ENCODE measurements at regions not wholly inside any gene's neighbourhood (a gene's known extent, or its start where the extent isn't known, plus 50 kb on each side); places are given as distances from the start of the nearest gene placed in this dataset.

DNA sequence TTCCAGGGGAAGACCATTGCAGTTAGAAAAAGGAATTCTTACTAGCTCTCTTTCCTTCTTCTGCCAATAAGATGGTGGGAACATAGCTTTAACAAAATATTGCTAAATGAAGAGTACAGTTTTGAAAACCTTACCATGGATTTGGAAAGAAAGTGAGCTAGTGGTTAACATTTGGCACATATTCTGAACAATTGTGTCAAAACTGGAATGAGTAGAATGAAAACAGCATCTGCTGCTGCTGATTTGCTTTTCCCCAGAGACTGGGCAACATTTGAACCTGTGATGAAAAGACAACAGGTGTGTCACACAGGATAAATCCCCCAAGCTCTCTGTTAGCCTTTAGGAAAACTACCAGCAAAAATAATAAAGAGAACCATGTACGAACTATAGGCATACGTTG lies 761.4 kb downstream of the KCNA4 start:
- TF ChIP-seq TAF1 (IDR thresholded peaks at IDR 0.05; ENCODE audit: low read depth) (no peak), RAD21 (IDR thresholded peaks at IDR 0.05; ENCODE audit: low read depth) (no peak), YY1 (IDR thresholded peaks at IDR 0.05; ENCODE audit: low read depth) (no peak), NFIC (IDR thresholded peaks at IDR 0.05) (no peak), CEBPB (IDR thresholded peaks at IDR 0.05) (no peak), FOXM1 (IDR thresholded peaks at IDR 0.05; ENCODE audit: borderline replicate concordance, low read depth) (no peak), USF1 (IDR thresholded peaks at IDR 0.05) (no peak)

DNA sequence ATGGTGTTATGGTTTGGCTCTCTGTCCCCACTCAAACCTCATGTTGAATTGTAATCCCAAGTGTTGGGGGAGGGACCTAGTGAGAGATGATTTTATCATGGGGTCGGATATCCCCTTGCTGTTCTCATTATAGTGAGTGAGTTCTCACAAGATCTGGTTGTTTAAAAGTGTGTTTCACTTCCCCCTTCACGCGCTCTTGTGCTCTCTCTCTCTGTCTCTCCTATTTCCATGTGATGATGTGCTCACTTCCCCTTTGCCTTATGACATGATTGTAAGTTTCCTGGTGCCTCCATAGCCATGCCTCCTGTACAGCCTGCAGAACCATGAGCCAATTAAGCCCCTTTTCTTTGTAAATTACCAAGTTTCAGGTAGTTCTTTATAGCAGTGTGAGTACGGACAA lies 765.1 kb downstream of the KCNA4 start:
- TF ChIP-seq USF1 (IDR thresholded peaks at IDR 0.05) (no peak), ZBTB7A (IDR thresholded peaks at IDR 0.05; ENCODE audit: low read depth) (no peak), TEAD4 (IDR thresholded peaks at IDR 0.05) (no peak), CREB1 (IDR thresholded peaks at IDR 0.05; ENCODE audit: low read depth) (no peak), NFIC (IDR thresholded peaks at IDR 0.05) (no peak), YY1 (IDR thresholded peaks at IDR 0.05; ENCODE audit: low read depth) (no peak), RAD21 (IDR thresholded peaks at IDR 0.05; ENCODE audit: low read depth) (no peak), EP300 (IDR thresholded peaks at IDR 0.05; ENCODE audit: borderline replicate concordance) (no peak), CEBPB (IDR thresholded peaks at IDR 0.05) (no peak), FOXM1 (IDR thresholded peaks at IDR 0.05; ENCODE audit: borderline replicate concordance, low read depth) (no peak), EGR1 (IDR thresholded peaks at IDR 0.05) (no peak), TAF1 (IDR thresholded peaks at IDR 0.05; ENCODE audit: low read depth) (no peak)
- TF ChIP-seq, protein P1, sequence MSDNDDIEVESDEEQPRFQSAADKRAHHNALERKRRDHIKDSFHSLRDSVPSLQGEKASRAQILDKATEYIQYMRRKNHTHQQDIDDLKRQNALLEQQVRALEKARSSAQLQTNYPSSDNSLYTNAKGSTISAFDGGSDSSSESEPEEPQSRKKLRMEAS (IDR thresholded peaks at IDR 0.05), result no peak

DNA sequence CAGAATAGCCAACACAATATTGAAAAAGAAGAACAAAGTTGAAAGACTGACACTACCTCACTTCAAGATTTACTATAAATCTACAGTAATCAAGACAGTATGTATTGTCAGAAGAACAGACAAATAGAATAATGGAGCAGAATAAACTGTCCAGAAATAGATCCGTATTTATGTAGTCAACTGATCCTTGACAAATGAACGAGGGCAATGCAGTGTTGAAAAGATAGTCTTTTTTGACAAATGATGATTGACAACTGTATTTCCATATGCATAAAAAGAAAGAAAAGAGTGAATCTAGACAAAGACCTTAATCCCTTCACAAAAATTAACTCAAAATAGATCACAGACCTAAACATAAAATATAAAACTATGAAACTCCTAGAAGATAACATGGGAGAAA lies 767.1 kb downstream of the KCNA4 start:
- TF ChIP-seq RAD21 (IDR thresholded peaks at IDR 0.05; ENCODE audit: low read depth) (no peak), CEBPB (IDR thresholded peaks at IDR 0.05) (no peak), YY1 (IDR thresholded peaks at IDR 0.05; ENCODE audit: low read depth) (no peak), NFIC (IDR thresholded peaks at IDR 0.05) (no peak), REST (IDR thresholded peaks at IDR 0.05; ENCODE audit: low read depth) (no peak), TCF12 (IDR thresholded peaks at IDR 0.05; ENCODE audit: low read depth) (no peak)

DNA sequence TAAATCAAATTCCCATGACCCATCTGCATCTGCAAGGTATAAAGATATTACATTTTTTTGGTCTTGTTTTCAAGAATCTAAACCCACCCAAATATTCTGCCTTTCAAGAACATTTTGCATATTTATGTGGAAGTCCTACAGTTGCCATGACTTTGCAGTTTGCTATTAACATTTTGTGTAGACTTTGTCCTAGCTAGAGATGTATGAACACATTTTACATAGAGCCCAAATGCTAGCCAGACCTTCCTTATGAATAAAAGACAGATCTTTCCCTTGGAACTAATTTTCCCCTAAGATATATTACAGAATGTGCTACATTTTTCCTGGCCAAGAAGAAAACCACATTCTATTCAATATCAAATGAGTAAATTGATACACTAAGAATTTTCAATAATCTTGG lies 772.5 kb downstream of the KCNA4 start:
- TF ChIP-seq, protein P1 (IDR thresholded peaks at IDR 0.05), result no peak

DNA sequence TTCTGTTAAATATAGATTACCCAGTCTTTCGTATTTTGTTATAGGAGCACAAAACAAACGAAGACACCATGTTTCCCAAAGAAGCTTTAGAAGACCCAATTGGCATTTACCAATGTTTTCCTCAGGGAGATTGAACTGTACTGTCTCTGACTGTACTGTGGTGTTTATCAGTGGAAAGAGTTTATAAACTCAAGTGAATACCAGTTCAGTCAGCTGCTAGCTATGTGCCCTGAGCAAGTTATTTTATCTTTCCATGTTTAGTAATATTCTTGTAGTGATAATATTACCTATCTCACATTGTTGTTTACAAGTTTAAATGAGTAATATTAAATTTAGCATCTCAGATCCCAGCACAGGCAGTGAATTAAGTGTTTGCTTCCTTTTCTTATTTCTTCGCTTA lies 773.2 kb downstream of the KCNA4 start:
- no peak for TF ChIP-seq TEAD4 (IDR thresholded peaks at IDR 0.05)
- TF ChIP-seq YY1 (IDR thresholded peaks at IDR 0.05; ENCODE audit: low read depth), result no peak
- TF ChIP-seq, protein P1 (IDR thresholded peaks at IDR 0.05), result no peak
- no peak for TF ChIP-seq CREB1 (IDR thresholded peaks at IDR 0.05; ENCODE audit: low read depth)
- no peak for TF ChIP-seq REST (IDR thresholded peaks at IDR 0.05; ENCODE audit: low read depth)
- no peak for TF ChIP-seq EP300 (IDR thresholded peaks at IDR 0.05; ENCODE audit: borderline replicate concordance)

- no peak for TF ChIP-seq TEAD4 (IDR thresholded peaks at IDR 0.05)
These were observed 784.8 kb downstream of the KCNA4 start for GRCh38 chr11:29231991-29232390.

DNA sequence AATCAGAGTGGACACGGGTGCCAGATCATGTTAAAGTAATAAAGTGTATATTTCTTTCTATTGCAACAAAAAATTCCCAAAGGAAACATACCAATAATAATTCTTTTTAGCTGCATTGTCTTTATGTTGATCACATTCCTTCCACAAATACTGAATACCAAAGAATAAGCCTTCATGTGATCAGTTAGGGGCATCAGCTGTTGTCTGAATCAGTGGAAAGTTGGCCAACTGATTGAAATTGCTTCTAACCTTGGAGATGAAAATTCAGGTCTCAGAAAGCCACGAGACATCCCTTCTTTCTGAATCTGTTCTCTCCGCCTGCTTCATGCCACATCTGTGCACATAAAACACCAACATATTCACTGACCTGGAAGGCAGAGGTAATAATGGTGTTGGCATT lies 785.2 kb downstream of the KCNA4 start:
- no peak for TF ChIP-seq YY1 (IDR thresholded peaks at IDR 0.05; ENCODE audit: low read depth)
- TF ChIP-seq TEAD4 (IDR thresholded peaks at IDR 0.05), result no peak
- no peak for TF ChIP-seq USF1 (IDR thresholded peaks at IDR 0.05)
- TF ChIP-seq, protein P1 (IDR thresholded peaks at IDR 0.05), result no peak
- TF ChIP-seq CREB1 (IDR thresholded peaks at IDR 0.05; ENCODE audit: low read depth), result no peak
- no peak for TF ChIP-seq ZBTB7A (IDR thresholded peaks at IDR 0.05; ENCODE audit: low read depth)
- TF ChIP-seq TCF12 (IDR thresholded peaks at IDR 0.05; ENCODE audit: low read depth), result no peak
- no peak for TF ChIP-seq EP300 (IDR thresholded peaks at IDR 0.05; ENCODE audit: borderline replicate concordance)

All from Ishikawa (cell line).